SH-SY5Y (cell line): ENCODE measurements at regions not wholly inside any gene's neighbourhood (a gene's known extent, or its start where the extent isn't known, plus 50 kb on each side); places are given as distances from the start of the nearest gene placed in this dataset.

Experiments used
- GATA2 ChIP-seq: IDR thresholded peaks from 2 replicates; pipeline ENCODE4 v1.6.1; 2011; ENCODE audit warnings: mild to moderate bottlenecking, low read depth, low read length
- GATA3 ChIP-seq: IDR thresholded peaks from 2 replicates; pipeline ENCODE4 v1.6.1; 2011; ENCODE audit warnings: low read depth, mild to moderate bottlenecking, low read length, moderate library complexity

GRCh38 chr19:29401712-29402421 is 123.9 kb upstream of the VSTM2B start:
- TF ChIP-seq GATA3 (no peak), GATA2 (no peak)
